Endothelial cell (in vitro differentiated cells): ENCODE measurements at regions not wholly inside any gene's neighbourhood (a gene's known extent, or its start where the extent isn't known, plus 50 kb on each side); places are given as distances from the start of the nearest gene placed in this dataset.

Experiments
- DNase-seq: peaks from one replicate; pipeline ENCODE4 v3.0.0; 2021; ENCODE audit warnings: low spot score
- H3K27ac Mint-ChIP-seq: one replicate; pipeline ENCODE4 v1.8.0; 2021; ENCODE audit warnings: mixed read lengths, inconsistent platforms; ENCODE audit not compliant: unreplicated experiment
- H3K27me3 Mint-ChIP-seq: one replicate; pipeline ENCODE4 v1.8.0; 2021; ENCODE audit warnings: mild to moderate bottlenecking, moderate library complexity, mixed read lengths, inconsistent platforms; ENCODE audit not compliant: unreplicated experiment
- H3K36me3 Mint-ChIP-seq: one replicate; pipeline ENCODE4 v1.8.0; 2021; ENCODE audit warnings: mild to moderate bottlenecking, low read depth, mixed read lengths, inconsistent platforms; ENCODE audit not compliant: unreplicated experiment
- H3K4me1 Mint-ChIP-seq: one replicate; pipeline ENCODE4 v1.8.0; 2021; ENCODE audit warnings: mild to moderate bottlenecking, mixed read lengths, inconsistent platforms; ENCODE audit not compliant: unreplicated experiment
- H3K4me3 Mint-ChIP-seq: one replicate; pipeline ENCODE4 v1.8.0; 2021; ENCODE audit warnings: mild to moderate bottlenecking, mixed read lengths, inconsistent platforms; ENCODE audit not compliant: unreplicated experiment
- H3K9me3 Mint-ChIP-seq: one replicate; pipeline ENCODE4 v1.8.0; 2021; ENCODE audit warnings: mixed read lengths, inconsistent platforms; ENCODE audit not compliant: unreplicated experiment
- CTCF ChIP-seq: fragments of 200-600 bp; sonication (generic); IDR thresholded peaks from one replicate; pipeline ENCODE4 v1.5.0; 2021; ENCODE audit warnings: antibody characterized with exemption; ENCODE audit not compliant: unreplicated experiment

DNA sequence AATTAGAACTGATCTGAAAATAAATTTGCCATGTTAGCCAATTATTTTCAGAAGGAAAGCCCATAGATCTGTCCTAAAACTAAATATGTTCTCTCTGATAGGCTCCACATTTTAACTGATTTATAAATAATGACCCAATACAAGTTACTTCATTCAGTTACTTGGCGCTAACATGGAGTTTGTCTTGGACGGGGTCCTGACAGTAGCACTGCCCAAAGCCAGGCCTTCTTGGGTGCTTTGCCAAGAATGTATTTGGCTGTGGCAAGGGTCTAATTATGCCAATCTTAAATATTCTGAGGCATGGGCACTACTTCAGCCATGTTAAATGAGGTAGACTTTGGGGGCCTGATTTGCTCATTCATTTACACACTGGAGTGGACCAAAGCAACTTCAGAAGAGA, 135.0 kb upstream of the PKDCC start:
- Mint-ChIP-seq H3K36me3 (no peaks in the 10 kb centered on the region), H3K27ac (no peak overlapping the region), H3K4me3 (no peak overlapping the region), H3K4me1 (peaks cover 3% of the 10 kb centered on the region), H3K9me3 (no peaks in the 10 kb centered on the region), H3K27me3 (no peaks in the 10 kb centered on the region)
- no peak for TF ChIP-seq CTCF
- DNase-seq = no peak

DNA sequence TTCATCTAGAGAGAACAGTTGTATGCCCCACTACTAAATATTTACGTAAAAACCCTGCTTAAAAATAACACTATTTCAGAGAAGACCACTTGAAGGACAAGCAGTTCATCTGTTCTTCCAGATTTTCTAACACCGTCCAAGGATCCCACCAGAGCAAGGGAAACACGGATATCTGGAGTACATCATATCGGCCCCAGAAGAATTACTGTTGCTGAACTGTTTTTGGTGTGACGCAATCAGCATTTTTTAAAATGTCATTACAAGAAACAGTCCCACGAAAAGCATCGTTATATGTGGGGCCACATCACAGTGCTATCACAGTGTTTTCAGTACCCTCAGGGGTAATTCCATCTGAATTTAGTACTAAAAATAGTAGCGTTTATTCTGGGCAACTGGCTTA, 134.5 kb upstream of the PKDCC start:
- Mint-ChIP-seq H3K9me3 (no peaks in the 10 kb centered on the region), H3K27me3 (no peaks in the 10 kb centered on the region), H3K36me3 (no peaks in the 10 kb centered on the region), H3K4me1 (no peaks in the 10 kb centered on the region), H3K4me3 (no peak overlapping the region), H3K27ac (no peak overlapping the region)
- TF ChIP-seq CTCF = no peak
- DNase-seq = no peak

DNA sequence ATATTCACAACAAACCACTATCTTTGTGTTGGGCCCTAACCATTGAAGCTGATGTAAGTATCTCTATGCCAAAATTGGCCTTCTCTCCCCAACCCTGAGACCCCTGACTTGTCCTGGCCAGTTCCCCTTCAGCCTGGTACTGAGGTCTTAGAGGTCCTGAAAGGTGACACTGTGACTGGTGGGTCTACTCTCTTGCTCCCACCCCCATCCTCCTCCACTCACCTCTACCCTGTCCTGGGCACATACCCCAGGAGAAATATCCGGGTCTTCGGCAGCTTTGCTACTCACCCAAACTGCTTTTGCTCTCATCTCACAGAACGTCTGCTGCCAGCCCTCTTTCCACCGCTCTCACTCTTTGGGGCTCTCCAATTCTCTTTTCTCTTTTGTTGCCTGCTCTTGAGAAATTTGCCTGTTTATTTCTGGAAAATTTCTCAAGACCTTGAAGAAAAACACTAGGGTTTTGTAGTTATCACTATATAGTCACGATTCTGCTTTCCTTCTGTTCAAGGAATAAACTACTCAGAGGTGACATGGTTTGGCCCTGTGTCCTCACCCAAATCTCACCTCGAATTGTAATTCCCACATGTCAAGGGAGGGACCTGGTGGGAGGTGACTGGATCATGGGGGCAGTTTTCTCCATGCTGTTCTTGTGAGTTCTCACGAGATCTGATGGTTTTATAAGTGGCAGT, 133.8 kb upstream of the PKDCC start:
- no peak overlapping the region for H3K4me3 Mint-ChIP-seq
- DNase-seq = no peak
- no peak for TF ChIP-seq CTCF
- H3K4me1 Mint-ChIP-seq = no peaks in the 10 kb centered on the region
- no peak overlapping the region for H3K27ac Mint-ChIP-seq
- H3K36me3 Mint-ChIP-seq = no peaks in the 10 kb centered on the region
- no peaks in the 10 kb centered on the region for H3K27me3 Mint-ChIP-seq
- H3K9me3 Mint-ChIP-seq = no peaks in the 10 kb centered on the region

DNA sequence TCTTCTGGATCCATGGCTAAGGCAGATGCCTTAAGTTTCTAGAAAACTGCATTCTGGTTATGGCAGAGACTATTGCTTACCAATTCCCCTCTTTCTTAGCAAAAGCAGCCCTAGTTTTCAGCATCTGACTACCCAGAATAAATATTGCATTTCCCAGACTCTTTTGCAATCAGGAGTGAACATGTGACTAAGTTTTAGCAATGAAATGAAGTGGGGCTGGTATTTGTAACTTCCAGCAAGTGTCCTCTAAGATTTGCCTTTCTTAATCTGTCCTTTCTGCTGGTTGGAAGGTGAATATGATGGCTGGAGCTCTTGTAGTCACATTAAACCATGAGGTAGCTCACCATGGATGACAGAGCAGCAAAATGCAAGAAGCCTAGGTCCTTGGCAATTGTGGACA, 132.9 kb upstream of the PKDCC start:
- H3K9me3 Mint-ChIP-seq = no peaks in the 10 kb centered on the region
- no peak overlapping the region for H3K4me3 Mint-ChIP-seq
- no peaks in the 10 kb centered on the region for H3K36me3 Mint-ChIP-seq
- H3K27me3 Mint-ChIP-seq = no peaks in the 10 kb centered on the region
- no peaks in the 10 kb centered on the region for H3K4me1 Mint-ChIP-seq
- DNase-seq = no peak
- no peak for TF ChIP-seq CTCF
- no peak overlapping the region for H3K27ac Mint-ChIP-seq

DNA sequence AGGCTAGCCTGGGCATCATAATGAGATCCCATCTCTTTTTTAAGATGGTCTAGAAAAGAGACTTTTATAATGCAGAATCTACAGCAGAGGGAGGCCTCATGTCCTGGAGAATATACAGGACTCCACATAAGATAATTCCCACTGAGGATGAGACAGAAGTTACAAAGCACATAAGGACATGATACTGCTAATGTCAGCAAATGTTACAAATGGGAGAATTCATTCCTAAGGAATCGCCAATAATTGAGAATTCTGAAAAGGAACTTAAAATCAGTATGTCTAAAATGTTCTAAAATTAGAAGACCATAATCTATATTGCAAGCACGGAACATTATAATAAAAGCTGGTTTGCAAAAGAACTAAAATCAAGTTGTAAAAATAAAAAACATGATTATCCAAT, 131.6 kb upstream of the PKDCC start:
- DNase-seq = no peak
- Mint-ChIP-seq H3K27me3 (no peaks in the 10 kb centered on the region), H3K9me3 (no peaks in the 10 kb centered on the region), H3K4me3 (no peak overlapping the region), H3K27ac (no peak overlapping the region), H3K4me1 (no peaks in the 10 kb centered on the region), H3K36me3 (no peaks in the 10 kb centered on the region)
- no peak for TF ChIP-seq CTCF
